Transverse colon (tissue), 4 donors: ENCODE measurements at regions not wholly inside any gene's neighbourhood (a gene's known extent, or its start where the extent isn't known, plus 50 kb on each side); places are given as distances from the start of the nearest gene placed in this dataset.

Source experiments
- POLR2A ChIP-seq: fragments of 450-650 bp; IDR thresholded peaks from one replicate; pipeline ENCODE4 v1.6.1; 2016; ENCODE audit warnings: antibody characterized with exemption, mild to moderate bottlenecking, moderate library complexity
- POLR2AphosphoS5 ChIP-seq, 3 donors: sonication (generic); formaldehyde crosslinking; IDR thresholded peaks; one replicate each; pipeline ENCODE4 v1.6.1; 2016; ENCODE audit warnings: antibody characterized with exemption in 3 of 3
- TF ChIP-seq, protein P1 (sequence below), 5 experiments: fragments of 200-600 bp in 3 of 5; fragments of 450-650 bp in 2 of 5; sonication (generic) in 3 of 5; IDR thresholded peaks; 1 replicate in 2 of 5; 2 replicates in 3 of 5; pipeline ENCODE4 v1.5.1; 2016 to 2017; ENCODE audit warnings: antibody characterized with exemption in 5 of 5, inconsistent platforms in 3 of 5, mild to moderate bottlenecking in 2 of 5, moderate library complexity in 1 of 5

- TF ChIP-seq POLR2AphosphoS5 (IDR thresholded peaks at IDR 0.05) (no peak), POLR2A (no peak)
- TF ChIP-seq, protein P1, sequence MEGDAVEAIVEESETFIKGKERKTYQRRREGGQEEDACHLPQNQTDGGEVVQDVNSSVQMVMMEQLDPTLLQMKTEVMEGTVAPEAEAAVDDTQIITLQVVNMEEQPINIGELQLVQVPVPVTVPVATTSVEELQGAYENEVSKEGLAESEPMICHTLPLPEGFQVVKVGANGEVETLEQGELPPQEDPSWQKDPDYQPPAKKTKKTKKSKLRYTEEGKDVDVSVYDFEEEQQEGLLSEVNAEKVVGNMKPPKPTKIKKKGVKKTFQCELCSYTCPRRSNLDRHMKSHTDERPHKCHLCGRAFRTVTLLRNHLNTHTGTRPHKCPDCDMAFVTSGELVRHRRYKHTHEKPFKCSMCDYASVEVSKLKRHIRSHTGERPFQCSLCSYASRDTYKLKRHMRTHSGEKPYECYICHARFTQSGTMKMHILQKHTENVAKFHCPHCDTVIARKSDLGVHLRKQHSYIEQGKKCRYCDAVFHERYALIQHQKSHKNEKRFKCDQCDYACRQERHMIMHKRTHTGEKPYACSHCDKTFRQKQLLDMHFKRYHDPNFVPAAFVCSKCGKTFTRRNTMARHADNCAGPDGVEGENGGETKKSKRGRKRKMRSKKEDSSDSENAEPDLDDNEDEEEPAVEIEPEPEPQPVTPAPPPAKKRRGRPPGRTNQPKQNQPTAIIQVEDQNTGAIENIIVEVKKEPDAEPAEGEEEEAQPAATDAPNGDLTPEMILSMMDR (IDR thresholded peaks at IDR 0.05): no peak
These were observed 89.4 kb upstream of the AFDN start for GRCh38 chr6:167737205-167737830.
